Anterior cingulate cortex (tissue), 58 donors: ENCODE measurements at regions not wholly inside any gene's neighbourhood (a gene's known extent, or its start where the extent isn't known, plus 50 kb on each side); places are given as distances from the start of the nearest gene placed in this dataset.
A peak's percentile ranks its signal among the peaks of the same experiment; 100 is the strongest.

ENCODE experiments used
- DNase-seq, 58 donors: peaks; one replicate each; lab custom pipeline; 2025; lab: John Stamatoyannopoulos, UW

DNA sequence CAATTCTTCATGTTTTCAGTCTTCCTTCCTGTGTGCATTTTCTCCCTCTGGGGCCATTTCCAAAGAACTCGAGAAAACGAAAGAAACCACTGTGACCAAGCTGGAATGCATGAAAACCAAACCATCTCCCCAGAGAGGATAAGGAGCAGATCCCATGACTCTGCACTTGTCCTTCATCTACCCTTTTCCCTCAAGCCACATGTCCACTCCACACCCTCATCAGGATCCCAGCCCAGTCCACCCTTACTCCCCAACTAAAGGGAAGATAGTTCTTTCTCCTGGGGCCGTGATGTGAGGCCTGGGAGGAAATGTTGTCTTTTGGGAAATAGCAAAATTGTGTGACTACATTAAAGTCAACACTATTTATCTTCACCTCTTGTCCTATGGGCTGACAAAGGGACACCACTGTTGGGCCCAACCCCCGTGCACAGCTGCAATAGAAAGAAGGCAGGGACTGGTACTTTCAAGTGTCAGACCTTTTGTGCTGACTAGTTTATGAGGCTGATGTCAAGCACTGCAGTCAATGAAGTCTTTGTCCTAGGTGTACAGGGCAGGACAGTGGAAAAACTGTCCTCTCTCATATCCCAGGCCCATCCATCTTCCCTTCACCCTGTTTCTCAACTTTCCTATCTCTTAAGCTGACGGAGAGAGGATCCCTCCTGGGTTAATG, 487.1 kb upstream of the NR2F2 start:
- DNase-seq, result peak in 12 of 58 donors; percentile 1 to 38 (median 13)

DNA sequence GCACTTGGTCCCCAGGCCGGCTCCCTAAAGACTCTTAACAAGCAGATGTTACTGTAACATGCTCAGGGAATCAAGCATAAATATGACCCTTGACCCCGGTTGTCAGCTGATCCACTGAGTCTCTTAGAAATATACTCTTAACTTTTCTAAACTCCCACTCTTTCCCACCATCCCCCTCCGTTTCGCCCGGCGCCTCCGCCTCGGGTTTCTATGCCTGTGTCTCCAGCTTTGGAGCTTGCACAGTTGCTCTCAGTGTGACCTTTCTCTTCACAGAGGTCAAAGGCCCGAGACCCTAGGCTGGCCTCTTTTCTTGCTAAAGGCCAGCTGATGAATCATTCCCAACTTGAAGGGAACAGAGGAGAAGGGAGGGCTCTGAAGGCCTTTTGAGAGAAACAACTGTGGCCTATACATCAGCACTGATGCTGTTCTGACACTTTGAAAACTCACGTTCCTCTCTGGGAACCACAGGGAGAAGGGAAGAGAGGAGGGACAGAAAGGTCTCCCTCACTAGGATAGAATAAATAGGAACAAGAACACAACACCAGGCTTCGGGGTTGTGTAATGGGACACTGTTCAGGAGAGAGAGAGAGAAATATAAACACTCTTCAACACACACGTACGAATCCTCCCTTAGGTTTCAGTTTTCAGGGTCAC, 484.5 kb upstream of the NR2F2 start:
- DNase-seq, result no peak

DNA sequence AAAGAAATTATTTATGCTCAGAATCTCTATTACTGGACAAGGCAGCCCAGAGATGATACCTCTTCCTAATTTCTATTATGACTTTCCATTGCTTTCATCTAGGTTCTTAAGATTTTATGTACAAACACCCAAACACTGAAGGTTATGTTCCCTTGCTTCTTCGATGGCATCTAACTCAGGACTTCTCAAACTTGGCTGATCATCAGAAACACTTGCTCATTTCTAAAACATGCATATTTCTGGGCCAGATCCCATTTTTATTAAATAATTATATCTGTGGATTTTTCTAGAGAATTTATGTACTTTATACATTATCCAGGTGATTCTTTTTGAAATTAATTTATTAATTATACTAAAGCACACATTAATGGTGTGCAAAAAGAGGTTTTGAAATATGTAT, 482.4 kb upstream of the NR2F2 start:
- DNase-seq, result no peak

DNA sequence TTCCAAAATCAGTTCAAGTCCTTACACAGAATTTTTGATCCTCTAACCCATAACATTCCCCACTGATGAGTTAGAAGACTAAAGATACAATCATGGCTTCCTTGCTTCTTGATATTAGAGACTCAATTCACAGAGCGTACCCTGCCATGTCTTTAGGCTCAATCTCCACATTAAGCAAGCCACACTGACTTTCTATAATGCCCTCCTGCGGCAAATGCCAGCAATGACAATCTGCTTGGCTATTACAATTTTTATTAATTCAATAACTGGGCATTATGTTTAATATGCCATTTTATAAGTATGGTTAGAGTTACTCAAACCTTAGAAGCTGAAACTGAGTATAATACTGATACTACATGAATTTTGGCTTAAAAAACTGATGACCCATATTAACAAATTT, 479.7 kb upstream of the NR2F2 start:
- no peak for DNase-seq

DNA sequence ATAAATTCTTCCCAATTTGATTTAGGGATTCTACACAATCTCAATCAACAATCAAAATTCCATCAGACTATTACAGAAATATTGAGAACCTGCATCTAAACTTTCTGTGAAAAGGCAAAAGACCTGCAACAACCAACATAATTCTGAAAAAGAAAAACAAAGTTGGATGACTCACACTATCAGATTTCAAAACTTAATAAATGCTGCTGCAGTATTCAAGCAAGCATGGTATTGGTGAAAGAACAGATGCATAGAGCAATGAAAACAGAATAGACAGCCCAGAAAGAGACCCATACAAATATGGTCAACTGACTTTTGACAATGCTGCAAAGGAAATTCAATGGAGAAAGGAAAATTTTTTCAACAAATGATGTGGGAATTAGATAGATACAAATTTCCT, 477.1 kb upstream of the NR2F2 start:
- DNase-seq, result no peak

DNA sequence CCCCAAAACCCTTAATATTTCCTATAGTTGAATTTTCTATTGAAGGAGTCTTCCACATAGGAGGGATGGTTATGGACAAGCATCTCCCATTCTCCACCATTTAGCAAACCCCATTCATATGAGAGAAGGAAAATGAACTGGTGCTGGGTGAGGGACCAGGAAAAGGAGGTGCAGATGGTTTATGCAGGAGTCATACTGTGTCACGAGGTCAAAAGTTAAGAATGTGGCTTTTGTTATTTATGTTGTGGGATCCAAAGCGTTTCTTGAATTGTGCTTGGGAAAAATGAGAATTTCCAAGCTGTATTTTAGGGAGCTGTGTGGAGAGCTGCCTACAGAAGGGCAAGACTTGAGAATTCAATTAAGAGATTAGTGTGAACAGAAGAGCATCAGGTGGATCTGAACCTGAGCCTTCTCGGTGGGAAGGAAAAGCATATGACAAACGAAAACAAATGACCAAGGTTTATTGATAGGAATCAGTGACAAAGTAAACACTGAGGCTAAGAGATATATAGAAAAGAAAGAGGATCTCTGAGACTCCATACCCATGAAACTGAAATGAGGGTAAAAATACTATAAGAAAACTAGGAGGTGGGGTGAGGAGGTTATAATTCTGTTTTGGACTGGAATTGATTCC, 473.3 kb upstream of the NR2F2 start:
- DNase-seq, result no peak

DNA sequence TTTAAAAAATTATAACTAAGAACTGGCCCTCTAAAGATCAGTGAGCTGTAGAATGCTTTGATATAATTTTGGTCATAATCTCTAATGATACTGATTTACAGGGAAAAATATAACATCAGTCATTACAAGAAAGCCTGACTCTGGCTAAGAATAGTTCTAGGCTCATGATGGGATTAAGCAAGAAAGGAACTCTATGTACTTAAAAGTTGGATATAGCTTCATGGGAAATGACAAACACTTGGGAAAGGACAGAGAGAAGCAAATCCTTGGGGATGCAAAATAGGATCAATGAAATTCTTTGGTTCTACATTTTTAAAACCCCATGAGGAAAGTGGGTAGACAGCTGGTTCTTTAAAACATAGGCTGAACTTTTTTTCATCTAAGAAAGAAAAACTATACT, 472.7 kb upstream of the NR2F2 start:
- DNase-seq, result no peak

DNA sequence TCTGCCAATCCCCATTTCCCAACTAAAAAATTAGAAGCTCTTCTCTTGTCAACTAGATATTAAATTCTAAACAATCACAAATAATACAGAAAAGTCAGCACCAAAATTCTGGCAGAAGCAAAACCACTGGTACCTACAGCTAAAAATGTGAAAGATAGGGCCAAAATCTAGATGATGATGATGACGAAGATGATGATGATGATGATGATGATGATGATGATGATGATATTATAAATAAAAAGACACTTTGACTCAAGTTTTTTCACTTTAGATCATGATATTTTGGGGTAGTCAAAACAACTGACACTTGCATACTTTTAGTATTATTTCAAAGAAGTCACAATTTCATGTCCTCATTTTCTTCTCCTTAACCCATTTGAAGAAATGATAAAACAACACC, 470.1 kb upstream of the NR2F2 start:
- DNase-seq, result no peak

DNA sequence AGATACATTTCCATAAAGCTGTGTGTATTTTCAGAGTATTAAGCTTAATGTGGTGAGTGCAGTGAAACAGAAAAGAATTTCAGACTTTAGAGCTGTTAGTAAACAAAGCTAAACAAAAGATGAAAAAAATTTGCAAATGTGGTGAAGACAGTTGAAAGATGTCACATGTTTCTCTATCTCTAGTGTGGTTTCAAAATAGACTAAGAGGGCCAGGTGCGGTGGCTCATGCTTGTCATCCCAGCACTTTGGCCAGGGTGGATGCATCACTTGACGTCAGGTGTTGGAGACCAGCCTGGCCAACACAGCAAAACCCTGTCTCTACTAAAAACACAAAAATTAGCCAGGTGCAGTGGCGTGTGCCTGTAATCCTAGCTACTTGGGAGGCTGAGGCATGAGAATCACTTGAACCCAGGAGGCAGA, 466.0 kb upstream of the NR2F2 start:
- no peak for DNase-seq

DNA sequence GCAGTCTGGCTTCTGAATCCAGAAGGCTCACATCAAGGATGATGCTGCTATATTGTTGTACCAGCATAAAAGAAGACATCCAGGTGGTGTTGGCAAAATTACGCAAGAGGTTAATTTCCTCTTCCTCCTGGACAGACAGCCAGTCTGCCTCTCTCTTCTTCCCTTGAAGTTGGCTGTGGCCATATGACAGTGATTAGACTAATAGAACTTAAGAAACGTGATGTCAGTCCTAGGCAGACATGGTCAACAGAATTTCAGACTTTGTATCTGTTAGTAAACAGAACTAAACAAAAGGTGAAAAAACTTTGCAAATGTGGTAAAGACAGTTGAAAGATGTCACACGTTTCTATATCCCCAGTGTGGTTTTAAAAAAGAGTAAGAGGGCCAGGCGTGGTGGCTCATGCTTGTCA, 465.2 kb upstream of the NR2F2 start:
- DNase-seq, result no peak

DNA sequence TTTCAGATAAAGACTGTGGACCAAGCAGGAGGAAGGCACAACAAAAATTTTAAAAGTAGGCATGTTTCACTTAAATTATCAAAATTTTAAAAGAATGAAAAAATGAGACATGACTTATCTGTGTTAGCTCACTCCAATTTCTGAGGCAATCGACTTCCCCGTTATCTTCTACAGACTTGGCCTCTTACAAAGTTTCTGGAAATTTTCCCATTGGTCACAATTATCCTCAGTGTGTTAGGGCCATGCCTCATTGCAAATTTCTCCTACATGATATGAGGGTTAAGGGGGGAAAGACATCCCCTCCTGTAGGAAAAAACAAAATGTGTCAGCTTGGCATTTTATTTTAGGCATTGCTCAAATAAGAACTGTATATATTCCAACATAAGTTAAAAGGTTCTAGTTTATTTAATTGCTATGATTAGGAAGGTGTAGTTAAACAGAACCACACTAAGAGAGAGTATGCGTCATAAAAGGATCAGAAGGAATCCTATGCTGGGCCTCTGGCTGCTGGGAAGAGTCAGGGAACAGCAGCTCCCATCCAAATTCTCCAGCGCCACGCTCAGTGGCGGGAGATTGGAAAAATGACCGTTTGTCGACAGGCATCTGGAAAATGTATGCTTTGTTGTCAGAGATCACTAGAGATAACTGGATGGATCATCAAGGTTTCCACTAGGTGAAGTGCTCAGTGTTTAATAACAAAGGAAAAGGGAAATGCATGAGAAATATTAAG, 463.6 kb upstream of the NR2F2 start:
- no peak for DNase-seq

DNA sequence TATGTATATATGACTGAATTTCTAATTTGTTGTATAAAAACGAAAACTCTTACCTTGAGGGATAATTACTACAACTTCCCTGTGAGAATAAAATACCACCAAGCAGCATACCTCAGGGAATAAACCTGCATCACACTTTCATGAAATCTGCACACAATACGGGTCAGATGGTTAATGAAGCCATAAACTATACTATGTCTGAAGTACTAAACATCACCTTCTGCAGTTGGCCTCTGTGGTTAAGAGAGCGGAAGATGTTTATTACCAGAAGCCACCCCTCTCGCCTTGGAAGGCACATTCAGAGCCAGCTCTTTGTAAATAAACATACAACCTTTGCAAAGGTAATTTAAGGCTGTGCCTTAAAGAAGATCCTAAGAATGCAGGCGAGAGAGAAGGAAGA, 462.1 kb upstream of the NR2F2 start:
- DNase-seq, result no peak

DNA sequence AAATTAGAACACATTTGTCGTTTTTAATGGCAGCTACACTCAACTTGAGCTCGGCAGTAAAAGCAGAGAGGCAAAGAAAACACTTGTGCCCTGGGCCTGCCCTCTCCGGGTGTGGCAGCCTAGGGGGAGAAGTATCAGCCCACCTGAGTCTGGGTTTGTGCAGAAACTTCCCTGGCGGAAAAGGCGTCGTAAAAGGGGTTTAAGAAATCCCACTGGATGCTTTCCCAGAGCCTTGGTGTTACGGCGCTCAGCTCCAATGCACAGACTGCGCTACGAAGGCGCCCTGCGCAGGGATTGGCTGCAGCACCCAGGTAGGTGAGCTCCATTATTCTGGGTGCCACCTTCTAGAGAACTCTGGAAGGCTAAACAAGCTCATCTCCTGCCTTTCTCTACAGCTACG, 461.5 kb upstream of the NR2F2 start:
- no peak for DNase-seq

DNA sequence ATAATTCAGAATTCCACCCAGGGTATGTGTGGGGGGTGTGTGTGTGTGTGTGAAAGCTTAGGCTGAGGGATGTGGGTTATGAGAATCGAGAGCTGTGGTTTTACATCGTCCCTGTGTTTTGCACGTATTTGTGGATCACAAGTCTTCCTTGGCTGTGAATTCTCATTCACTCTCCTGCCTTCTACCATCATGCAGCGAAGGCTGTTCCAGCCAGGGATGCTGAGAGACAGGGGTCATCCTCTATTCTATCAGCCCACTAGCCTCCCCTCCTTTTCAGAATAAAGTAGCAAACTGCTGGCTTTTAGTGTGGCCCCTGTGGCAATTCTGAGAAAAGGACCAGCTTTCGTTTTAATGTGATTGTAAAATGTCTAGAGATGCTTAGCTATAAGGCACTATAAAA, 460.6 kb upstream of the NR2F2 start:
- DNase-seq, result no peak

DNA sequence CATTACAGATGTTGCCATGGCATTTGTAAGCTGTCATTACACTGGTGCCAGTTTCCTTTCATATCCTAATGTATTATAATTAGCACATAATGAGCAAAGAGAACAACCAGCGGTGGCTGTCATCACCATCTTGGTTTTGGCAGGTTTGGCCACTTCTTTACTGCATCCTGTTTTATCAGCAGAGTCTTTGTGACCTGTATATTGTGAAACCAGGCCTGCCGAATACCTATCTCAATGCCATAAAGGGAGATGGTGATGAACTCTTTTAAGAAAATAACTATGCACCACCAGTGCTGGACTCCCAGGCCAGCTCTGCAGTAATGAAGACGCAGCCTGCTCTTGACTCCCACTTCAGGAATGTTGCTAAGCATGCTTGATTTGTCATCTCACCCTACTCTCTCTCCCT, 458.1 kb upstream of the NR2F2 start:
- no peak for DNase-seq

DNA sequence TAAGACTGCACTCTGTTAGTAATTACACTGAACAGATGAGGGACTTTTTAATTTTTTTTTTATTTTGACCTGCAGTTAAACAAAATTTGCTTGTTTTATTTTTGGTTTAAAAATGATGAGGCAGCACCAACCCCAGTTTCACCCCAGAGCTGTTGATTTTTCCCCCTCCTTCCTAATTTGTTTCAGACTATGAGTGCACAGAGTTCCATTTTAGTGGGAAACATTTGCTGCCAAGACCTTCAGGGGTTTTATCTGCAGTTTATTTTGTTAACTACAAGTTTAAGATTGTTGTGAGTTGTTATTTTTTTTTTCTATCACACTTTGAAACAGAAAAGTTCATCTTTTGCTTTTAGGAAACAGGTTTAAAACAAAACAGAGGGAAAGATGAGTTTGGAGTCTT, 455.9 kb upstream of the NR2F2 start:
- DNase-seq, result no peak

DNA sequence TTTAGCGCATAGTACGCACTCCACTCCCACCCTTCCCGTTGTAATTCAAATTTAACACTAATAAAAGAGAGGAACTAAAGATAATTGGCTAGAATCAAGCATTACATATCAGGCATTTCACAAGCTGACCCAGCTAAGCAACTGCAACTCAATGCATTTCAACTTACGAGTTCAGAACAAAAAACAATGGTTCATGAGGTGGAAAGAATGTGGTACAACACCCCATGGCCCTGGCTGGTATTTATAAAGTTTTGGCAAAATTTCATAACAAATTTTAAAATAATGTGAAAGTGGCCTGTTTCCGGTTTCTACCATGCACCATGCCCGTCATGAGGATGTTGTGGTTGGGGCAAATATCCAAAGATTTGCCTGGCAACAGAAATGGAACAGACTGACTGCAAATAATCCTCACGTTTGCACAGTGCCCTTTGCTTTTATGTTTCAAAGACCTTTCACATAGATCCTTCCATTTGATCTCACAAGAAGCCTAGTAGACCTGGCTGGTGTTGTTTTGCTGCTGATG, 455.3 kb upstream of the NR2F2 start:
- no peak for DNase-seq

DNA sequence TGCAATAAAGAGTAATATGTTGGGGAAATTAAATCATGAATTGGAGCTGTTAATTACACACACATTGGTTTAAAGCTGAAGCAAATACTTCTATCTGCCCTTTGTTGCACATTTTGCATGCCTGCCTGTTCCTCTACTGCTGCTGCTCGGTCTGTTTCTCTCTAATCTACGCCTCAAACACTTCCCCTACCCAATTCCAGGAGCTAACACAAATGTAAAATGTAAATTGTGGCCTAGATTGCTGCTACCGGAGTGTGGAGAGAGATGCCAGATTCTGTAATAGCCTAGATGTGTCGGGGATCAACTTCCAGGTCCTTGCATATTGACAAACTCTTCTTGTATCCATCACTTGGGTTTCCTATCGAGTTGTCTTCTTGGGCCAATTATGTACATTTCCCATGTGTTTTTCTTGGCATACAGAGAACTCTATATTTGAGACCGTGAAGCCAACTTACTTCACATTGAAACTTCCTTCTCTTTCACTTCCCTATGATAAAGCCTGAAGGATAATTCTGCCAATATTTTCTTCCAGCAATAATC, 450.4 kb upstream of the NR2F2 start:
- no peak for DNase-seq

DNA sequence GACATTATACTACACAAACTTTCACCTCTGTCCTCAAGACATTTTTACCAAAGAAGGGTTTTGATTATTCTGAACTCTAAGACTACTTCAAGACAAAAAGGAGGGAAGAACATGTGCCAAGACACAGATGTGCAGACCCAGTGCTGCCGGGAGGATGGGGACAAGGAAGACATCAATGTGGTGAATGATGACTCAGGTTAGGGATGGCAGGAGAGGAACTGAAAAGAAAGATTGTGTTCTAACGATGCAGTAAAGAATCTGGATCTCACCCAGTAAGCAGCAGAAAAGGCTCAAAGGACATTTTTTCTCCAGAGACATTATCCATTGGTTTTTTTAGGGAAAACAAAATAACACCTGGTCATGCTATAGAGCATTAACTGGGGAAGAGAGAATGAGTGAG, 449.9 kb upstream of the NR2F2 start:
- DNase-seq, result no peak

DNA sequence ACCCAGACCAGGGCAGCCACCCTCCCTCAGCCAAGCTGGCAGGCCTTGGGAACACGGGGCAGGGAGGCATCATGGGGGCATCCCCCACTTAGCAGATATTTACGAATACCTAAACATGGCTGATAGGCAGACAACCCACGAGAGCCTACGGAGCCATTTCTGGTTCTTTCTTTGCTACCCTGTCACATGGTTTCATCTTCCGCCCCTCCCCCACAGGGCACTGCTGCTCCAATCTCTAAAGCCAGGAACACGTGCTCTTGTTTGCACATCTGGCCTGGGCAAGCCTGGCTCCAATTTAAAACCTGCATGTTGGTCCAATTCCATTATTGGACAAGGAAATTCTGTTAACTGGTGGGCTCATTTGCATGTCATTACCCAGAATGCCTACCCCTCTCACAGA, 447.4 kb upstream of the NR2F2 start:
- DNase-seq, result no peak

DNA sequence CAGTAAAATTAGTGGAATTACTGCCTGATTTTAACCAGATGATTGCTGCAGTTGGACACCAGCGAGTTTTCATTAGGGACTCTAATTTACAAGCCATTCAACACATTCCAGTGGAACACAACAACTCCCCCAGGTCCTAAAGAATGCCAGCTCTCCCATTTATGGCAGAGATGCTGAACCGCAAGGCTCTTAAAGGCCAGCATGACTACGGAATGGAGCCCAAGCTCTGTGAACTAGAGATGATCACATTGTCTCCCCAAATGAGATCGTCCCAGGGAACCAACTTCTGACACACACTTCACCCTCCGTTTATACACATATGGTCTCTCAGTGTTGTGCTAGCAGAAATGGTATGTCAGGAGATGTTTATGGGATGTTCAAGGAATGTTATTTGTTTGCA, 446.2 kb upstream of the NR2F2 start:
- DNase-seq, result no peak
